ENCODE measurements at regions not wholly inside any gene's neighbourhood (a gene's known extent, or its start where the extent isn't known, plus 50 kb on each side); places are given as distances from the start of the nearest gene placed in this dataset.

DNA sequence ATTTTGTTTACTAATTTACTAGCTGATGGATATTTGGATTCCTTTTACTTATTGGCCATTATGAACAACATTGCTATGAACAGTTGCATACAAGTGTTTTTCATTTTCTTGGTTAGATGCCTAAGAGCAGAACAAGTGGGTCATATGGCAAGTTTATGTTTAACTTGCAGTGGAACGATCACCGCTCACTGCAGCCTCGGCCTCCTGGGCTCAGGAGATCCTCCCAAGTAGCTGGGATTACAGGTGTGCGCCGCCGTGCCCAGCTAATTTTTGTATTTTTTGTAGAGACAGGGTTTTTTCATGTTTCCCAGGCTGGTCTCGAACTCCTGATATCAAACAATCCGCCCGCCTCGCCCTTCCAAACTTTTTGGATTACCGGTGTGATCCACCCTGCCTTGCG lies 820.5 kb upstream of the TMPRSS15 start:
- DNase-seq (ENCODE audit: low read depth, low spot score) (no peak), ATAC-seq (no peak)
- Histone ChIP-seq H3K4me2 (ENCODE audit: low read length) (no peak overlapping the region), H3K36me3 (ENCODE audit: control insufficient read depth in 1 of 2, insufficient read depth in 2 of 2, low read length in 2 of 2) (no peaks in the 10 kb centered on the region), H4K20me1 (ENCODE audit: insufficient read depth) (no peaks in the 10 kb centered on the region), H3K4me1 (ENCODE audit: control insufficient read depth in 1 of 2, insufficient read depth in 2 of 2, low read length in 2 of 2) (no peaks in the 10 kb centered on the region), H3K27me3 (ENCODE audit: insufficient read depth, low read length) (no peaks in the 10 kb centered on the region), H3K9ac (ENCODE audit: low read length) (no peak overlapping the region), H3K79me2 (ENCODE audit: insufficient read depth, low read length) (no peaks in the 10 kb centered on the region), H3K9me2 (ENCODE audit: insufficient read depth) (no peaks in the 10 kb centered on the region), H3K27ac (ENCODE audit: low read depth, low read length) (no peak overlapping the region), H3K4me3 (replicated peaks in 1 of 2; ENCODE audit: low read depth in 1 of 2, low read length in 2 of 2) (no peak overlapping the region), H3K9me3 (ENCODE audit: control insufficient read depth in 1 of 2, insufficient read depth in 1 of 2, low read depth in 1 of 2, low read length in 2 of 2) (peaks cover 0 to 19% of the 10 kb centered on the region in 2 experiments; a peak in 3 of 4 replicates), H2AFZ (ENCODE audit: low read depth, low read length, poor library complexity, severe bottlenecking) (no peak overlapping the region)
- no peak for TF ChIP-seq SRF (IDR thresholded peaks at IDR 0.05; ENCODE audit: low read depth)
- TF ChIP-seq POLR2AphosphoS5 (IDR thresholded peaks at IDR 0.05; ENCODE audit: low read depth, low read length) = no peak
- no peak for TF ChIP-seq POLR2A (IDR thresholded peaks at IDR 0.05; ENCODE audit: borderline replicate concordance, extremely low read depth, insufficient read depth, insufficient read length)
- no peak for TF ChIP-seq EGR1 (IDR thresholded peaks at IDR 0.05; ENCODE audit: low read depth)
- TF ChIP-seq SIN3A (IDR thresholded peaks at IDR 0.05; ENCODE audit: low read depth) = no peak
- no peak for TF ChIP-seq SP1 (IDR thresholded peaks at IDR 0.05; ENCODE audit: low read depth)
- TF ChIP-seq, protein P1, sequence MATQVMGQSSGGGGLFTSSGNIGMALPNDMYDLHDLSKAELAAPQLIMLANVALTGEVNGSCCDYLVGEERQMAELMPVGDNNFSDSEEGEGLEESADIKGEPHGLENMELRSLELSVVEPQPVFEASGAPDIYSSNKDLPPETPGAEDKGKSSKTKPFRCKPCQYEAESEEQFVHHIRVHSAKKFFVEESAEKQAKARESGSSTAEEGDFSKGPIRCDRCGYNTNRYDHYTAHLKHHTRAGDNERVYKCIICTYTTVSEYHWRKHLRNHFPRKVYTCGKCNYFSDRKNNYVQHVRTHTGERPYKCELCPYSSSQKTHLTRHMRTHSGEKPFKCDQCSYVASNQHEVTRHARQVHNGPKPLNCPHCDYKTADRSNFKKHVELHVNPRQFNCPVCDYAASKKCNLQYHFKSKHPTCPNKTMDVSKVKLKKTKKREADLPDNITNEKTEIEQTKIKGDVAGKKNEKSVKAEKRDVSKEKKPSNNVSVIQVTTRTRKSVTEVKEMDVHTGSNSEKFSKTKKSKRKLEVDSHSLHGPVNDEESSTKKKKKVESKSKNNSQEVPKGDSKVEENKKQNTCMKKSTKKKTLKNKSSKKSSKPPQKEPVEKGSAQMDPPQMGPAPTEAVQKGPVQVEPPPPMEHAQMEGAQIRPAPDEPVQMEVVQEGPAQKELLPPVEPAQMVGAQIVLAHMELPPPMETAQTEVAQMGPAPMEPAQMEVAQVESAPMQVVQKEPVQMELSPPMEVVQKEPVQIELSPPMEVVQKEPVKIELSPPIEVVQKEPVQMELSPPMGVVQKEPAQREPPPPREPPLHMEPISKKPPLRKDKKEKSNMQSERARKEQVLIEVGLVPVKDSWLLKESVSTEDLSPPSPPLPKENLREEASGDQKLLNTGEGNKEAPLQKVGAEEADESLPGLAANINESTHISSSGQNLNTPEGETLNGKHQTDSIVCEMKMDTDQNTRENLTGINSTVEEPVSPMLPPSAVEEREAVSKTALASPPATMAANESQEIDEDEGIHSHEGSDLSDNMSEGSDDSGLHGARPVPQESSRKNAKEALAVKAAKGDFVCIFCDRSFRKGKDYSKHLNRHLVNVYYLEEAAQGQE (IDR thresholded peaks at IDR 0.05; ENCODE audit: low read depth) = no peak
- TF ChIP-seq ZFX (IDR thresholded peaks at IDR 0.05) = no peak
- TF ChIP-seq RAD21 (IDR thresholded peaks at IDR 0.05; ENCODE audit: low read depth) = no peak
- ChIA-PET CTCF (no interaction called here), RAD21 (ENCODE audit: low non-redundant PET in 1 of 2, low total read pairs in 2 of 2, uncharacterized antibody in 2 of 2, unreplicated experiment in 2 of 2) (no interaction called here), POLR2A (no interaction called here)
- intact Hi-C loops (cut with micrococcal nuclease) = no loop called here
- no TSS peak for BruUV-seq (replicated peaks)

DNA sequence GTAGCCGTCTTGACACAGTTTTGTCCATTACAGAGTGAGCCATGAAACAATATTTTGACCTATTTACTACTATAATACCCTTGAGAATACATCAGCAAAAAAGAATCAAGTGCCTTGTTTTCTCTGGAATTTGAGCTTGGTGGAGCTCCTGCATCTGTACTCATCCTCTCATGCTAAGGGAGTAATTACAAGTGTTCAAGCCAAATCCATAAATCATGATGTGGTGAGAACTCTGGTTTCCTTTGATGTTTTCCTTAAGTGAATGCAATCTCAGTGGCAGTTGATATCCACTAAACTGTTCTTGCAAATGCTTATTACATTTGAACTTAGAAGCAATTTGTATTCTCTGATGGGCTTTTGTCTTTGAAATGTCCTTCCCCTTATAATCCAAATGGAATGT lies 824.6 kb upstream of the TMPRSS15 start:
- H4K20me1 ChIP-seq (ENCODE audit: insufficient read depth) = no peaks in the 10 kb centered on the region
- no peak overlapping the region for H2AFZ ChIP-seq (ENCODE audit: low read depth, low read length, poor library complexity, severe bottlenecking)
- H3K9me2 ChIP-seq (ENCODE audit: insufficient read depth) = no peaks in the 10 kb centered on the region
- CTCF ChIA-PET = no interaction called here
- H3K27me3 ChIP-seq (ENCODE audit: insufficient read depth, low read length) = no peaks in the 10 kb centered on the region
- H3K4me1 ChIP-seq (ENCODE audit: control insufficient read depth in 1 of 2, insufficient read depth in 2 of 2, low read length in 2 of 2) = no peaks in the 10 kb centered on the region
- RAD21 ChIA-PET (ENCODE audit: low non-redundant PET in 1 of 2, low total read pairs in 2 of 2, uncharacterized antibody in 2 of 2, unreplicated experiment in 2 of 2) = no interaction called here
- POLR2A ChIA-PET = no interaction called here
- no TSS peak for BruUV-seq (replicated peaks)
- ATAC-seq (no peak), DNase-seq (ENCODE audit: low read depth, low spot score) (no peak)
- no peak overlapping the region for H3K9ac ChIP-seq (ENCODE audit: low read length)
- H3K36me3 ChIP-seq (ENCODE audit: control insufficient read depth in 1 of 2, insufficient read depth in 2 of 2, low read length in 2 of 2) = no peaks in the 10 kb centered on the region
- no peak for TF ChIP-seq CBX3 (IDR thresholded peaks at IDR 0.05; ENCODE audit: low read depth)
- TF ChIP-seq SP1 (IDR thresholded peaks at IDR 0.05; ENCODE audit: low read depth) = no peak
- TF ChIP-seq POLR2AphosphoS5 (IDR thresholded peaks at IDR 0.05; ENCODE audit: low read depth, low read length) = no peak
- TF ChIP-seq ZFX (IDR thresholded peaks at IDR 0.05) = no peak
- TF ChIP-seq, protein P2, sequence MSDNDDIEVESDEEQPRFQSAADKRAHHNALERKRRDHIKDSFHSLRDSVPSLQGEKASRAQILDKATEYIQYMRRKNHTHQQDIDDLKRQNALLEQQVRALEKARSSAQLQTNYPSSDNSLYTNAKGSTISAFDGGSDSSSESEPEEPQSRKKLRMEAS (IDR thresholded peaks at IDR 0.05) = no peak
- TF ChIP-seq, protein P1 (IDR thresholded peaks at IDR 0.05; ENCODE audit: low read depth) = no peak
- no peak for TF ChIP-seq YY1 (IDR thresholded peaks at IDR 0.05; ENCODE audit: extremely low read depth, insufficient replicate concordance, low read depth, low read length)
- TF ChIP-seq ELF1 (IDR thresholded peaks at IDR 0.05; ENCODE audit: borderline replicate concordance, low read depth) = no peak
- no peak for TF ChIP-seq FOSL1 (IDR thresholded peaks at IDR 0.05; ENCODE audit: low read depth)
- no peak for TF ChIP-seq EGR1 (IDR thresholded peaks at IDR 0.05; ENCODE audit: low read depth)
- TF ChIP-seq JUND (IDR thresholded peaks at IDR 0.05) = no peak
- H3K79me2 ChIP-seq (ENCODE audit: insufficient read depth, low read length) = no peaks in the 10 kb centered on the region
- H3K4me3 ChIP-seq (replicated peaks in 1 of 2; ENCODE audit: low read depth in 1 of 2, low read length in 2 of 2) = no peak overlapping the region
- H3K27ac ChIP-seq (ENCODE audit: low read depth, low read length) = no peak overlapping the region
- intact Hi-C loops (cut with micrococcal nuclease) = no loop called here
- no peak overlapping the region for H3K4me2 ChIP-seq (ENCODE audit: low read length)
- peaks cover 0 to 31% of the 10 kb centered on the region in 2 experiments; a peak in 1 of 4 replicates for H3K9me3 ChIP-seq (ENCODE audit: control insufficient read depth in 1 of 2, insufficient read depth in 1 of 2, low read depth in 1 of 2, low read length in 2 of 2)

Data from HCT116 (cell line).